GM18870 (cell line): ENCODE measurements at regions not wholly inside any gene's neighbourhood (a gene's known extent, or its start where the extent isn't known, plus 50 kb on each side); places are given as distances from the start of the nearest gene placed in this dataset.
"Not testable (repeated sequence)": the region's sequence is repeated elsewhere in the genome, so short reads cannot be mapped to it uniquely, and the experiment has no call there.

Source experiments
- ATAC-seq: cut with Tn5 transposase; IDR thresholded peaks from one replicate; pipeline ENCODE4 v1.9.1; 2021; ENCODE audit warnings: moderate library complexity; ENCODE audit not compliant: unreplicated experiment

GRCh38 chr2:146587291-146587713 lies 1257.5 kb upstream of the ACVR2A start:
- ATAC-seq, result no peak

GRCh38 chr2:146584316-146584715 lies 1260.5 kb upstream of the ACVR2A start:
- ATAC-seq, result no peak

GRCh38 chr2:146579147-146579930 lies 1265.5 kb upstream of the ACVR2A start:
- ATAC-seq, result no peak

- no peak for ATAC-seq
Observed at GRCh38 chr2:146576339-146577111, 1268.3 kb upstream of the ACVR2A start.

- ATAC-seq, result no peak
Observed at GRCh38 chr2:146572598-146572997, 1272.2 kb upstream of the ACVR2A start.

GRCh38 chr2:146561996-146562395 lies 1282.8 kb upstream of the ACVR2A start:
- no peak for ATAC-seq

- no peak for ATAC-seq
Observed at GRCh38 chr2:146547236-146547635, 1297.6 kb upstream of the ACVR2A start.

GRCh38 chr2:146544701-146545100 lies 1300.1 kb upstream of the ACVR2A start:
- no peak for ATAC-seq

GRCh38 chr2:146541896-146542295 lies 1302.9 kb upstream of the ACVR2A start:
- ATAC-seq, result no peak

GRCh38 chr2:146540271-146540932 lies 1304.4 kb upstream of the ACVR2A start:
- ATAC-seq, result no peak

GRCh38 chr2:146539739-146540138 lies 1305.1 kb upstream of the ACVR2A start:
- ATAC-seq, result not testable (repeated sequence)

- no peak for ATAC-seq
Observed at GRCh38 chr2:146537477-146537876, 1307.4 kb upstream of the ACVR2A start.

GRCh38 chr2:146532509-146533147 lies 1312.2 kb upstream of the ACVR2A start:
- ATAC-seq, result no peak

- ATAC-seq, result no peak
Observed at GRCh38 chr2:146532009-146532408, 1312.8 kb upstream of the ACVR2A start.

GRCh38 chr2:146530886-146531285 lies 1313.9 kb upstream of the ACVR2A start:
- ATAC-seq, result no peak

GRCh38 chr2:146527166-146527565 lies 1317.7 kb upstream of the ACVR2A start:
- no peak for ATAC-seq

GRCh38 chr2:146523196-146523595 lies 1321.6 kb upstream of the ACVR2A start:
- ATAC-seq, result no peak

GRCh38 chr2:146506851-146507250 lies 1338.0 kb upstream of the ACVR2A start:
- ATAC-seq, result no peak

GRCh38 chr2:146503366-146503765 lies 1341.5 kb upstream of the ACVR2A start:
- ATAC-seq, result no peak

GRCh38 chr2:146496248-146496647 lies 1348.6 kb upstream of the ACVR2A start:
- no peak for ATAC-seq

GRCh38 chr2:146489386-146489785 lies 1355.4 kb upstream of the ACVR2A start:
- ATAC-seq, result no peak
